ENCODE measurements at regions not wholly inside any gene's neighbourhood (a gene's known extent, or its start where the extent isn't known, plus 50 kb on each side); places are given as distances from the start of the nearest gene placed in this dataset.
"Not testable (repeated sequence)": the region's sequence is repeated elsewhere in the genome, so short reads cannot be mapped to it uniquely, and the experiment has no call there.

GRCh38 chr7:10643545-10643944, 330.1 kb upstream of the PHF14 start:
- no peaks in the 10 kb centered on the region for H3K4me1 ChIP-seq (ENCODE audit: control insufficient read depth, low read depth, low read length)
- 100% methylated on average over 1 of the region's 2 CpGs for WGBS (ENCODE audit: extremely low coverage, insufficient coverage, low lambda C conversion rate)
- no peak overlapping the region for H3K4ac ChIP-seq (ENCODE audit: low read depth, low read length)
- no peaks in the 10 kb centered on the region for H3K36me3 ChIP-seq (ENCODE audit: control insufficient read depth, insufficient read depth, low read length)
- no peak overlapping the region for H3K56ac ChIP-seq (ENCODE audit: low read length)
- H3K79me2 ChIP-seq (ENCODE audit: control insufficient read depth, insufficient read depth, low read length), result no peaks in the 10 kb centered on the region
- no peak overlapping the region for H2BK5ac ChIP-seq (ENCODE audit: low read length)
- H4K5ac ChIP-seq (ENCODE audit: low read length), result no peak overlapping the region
- H3K79me1 ChIP-seq (ENCODE audit: low read length), result no peaks in the 10 kb centered on the region
- no peak overlapping the region for H3K27ac ChIP-seq (ENCODE audit: low read depth, low read length)
- no peak overlapping the region for H3K23ac ChIP-seq (ENCODE audit: low read length)
- no peak overlapping the region for H3K18ac ChIP-seq (ENCODE audit: low read length)
- no peak overlapping the region for H3K9ac ChIP-seq (ENCODE audit: low read length)
- no peak for DNase-seq
- no peak overlapping the region for H3K4me2 ChIP-seq (ENCODE audit: low read length)
- no peak overlapping the region for H4K8ac ChIP-seq (ENCODE audit: low read depth, low read length)
- H2BK120ac ChIP-seq (ENCODE audit: low read depth, low read length), result no peak overlapping the region
- H2BK15ac ChIP-seq (replicated peaks; ENCODE audit: low read depth), result no peak overlapping the region
- no peaks in the 10 kb centered on the region for H3K27me3 ChIP-seq (ENCODE audit: insufficient read depth, low read length, poor library complexity)
- no peak overlapping the region for H3K4me3 ChIP-seq (ENCODE audit: low read length)
- H2AK5ac ChIP-seq (ENCODE audit: low read length), result no peak overlapping the region

GRCh38 chr7:10644849-10645248, 328.8 kb upstream of the PHF14 start:
- no peak overlapping the region for H3K56ac ChIP-seq (ENCODE audit: low read length)
- H3K23ac ChIP-seq (ENCODE audit: low read length), result no peak overlapping the region
- H3K36me3 ChIP-seq (ENCODE audit: control insufficient read depth, insufficient read depth, low read length), result no peaks in the 10 kb centered on the region
- H3K79me2 ChIP-seq (ENCODE audit: control insufficient read depth, insufficient read depth, low read length), result no peaks in the 10 kb centered on the region
- no peak overlapping the region for H4K5ac ChIP-seq (ENCODE audit: low read length)
- no peaks in the 10 kb centered on the region for H3K79me1 ChIP-seq (ENCODE audit: low read length)
- H3K4me1 ChIP-seq (ENCODE audit: control insufficient read depth, low read depth, low read length), result no peaks in the 10 kb centered on the region
- H2BK120ac ChIP-seq (ENCODE audit: low read depth, low read length), result no peak overlapping the region
- H3K27ac ChIP-seq (ENCODE audit: low read depth, low read length), result no peak overlapping the region
- H3K4ac ChIP-seq (ENCODE audit: low read depth, low read length), result no peak overlapping the region
- H2BK5ac ChIP-seq (ENCODE audit: low read length), result no peak overlapping the region
- H2BK15ac ChIP-seq (replicated peaks; ENCODE audit: low read depth), result no peak overlapping the region
- H3K27me3 ChIP-seq (ENCODE audit: insufficient read depth, low read length, poor library complexity), result no peaks in the 10 kb centered on the region
- H3K18ac ChIP-seq (ENCODE audit: low read length), result no peak overlapping the region
- H3K4me2 ChIP-seq (ENCODE audit: low read length), result no peak overlapping the region
- no peak overlapping the region for H3K4me3 ChIP-seq (ENCODE audit: low read length)
- no peak overlapping the region for H4K8ac ChIP-seq (ENCODE audit: low read depth, low read length)
- no peak overlapping the region for H2AK5ac ChIP-seq (ENCODE audit: low read length)
- H3K9ac ChIP-seq (ENCODE audit: low read length), result no peak overlapping the region
- WGBS (ENCODE audit: extremely low coverage, insufficient coverage, low lambda C conversion rate), result no CpG with 5 or more reads among the region's 3 CpGs
- DNase-seq, result no peak

GRCh38 chr7:10646194-10646593, 327.5 kb upstream of the PHF14 start:
- Histone ChIP-seq H2AK5ac (ENCODE audit: low read length) (no peak overlapping the region), H4K5ac (ENCODE audit: low read length) (no peak overlapping the region), H3K56ac (ENCODE audit: low read length) (no peak overlapping the region), H2BK15ac (replicated peaks; ENCODE audit: low read depth) (no peak overlapping the region), H3K27me3 (ENCODE audit: insufficient read depth, low read length, poor library complexity) (no peaks in the 10 kb centered on the region), H3K27ac (ENCODE audit: low read depth, low read length) (no peak overlapping the region), H3K79me2 (ENCODE audit: control insufficient read depth, insufficient read depth, low read length) (no peaks in the 10 kb centered on the region), H3K36me3 (ENCODE audit: control insufficient read depth, insufficient read depth, low read length) (no peaks in the 10 kb centered on the region), H3K79me1 (ENCODE audit: low read length) (no peaks in the 10 kb centered on the region), H2BK5ac (ENCODE audit: low read length) (no peak overlapping the region), H3K9ac (ENCODE audit: low read length) (no peak overlapping the region), H3K4me2 (ENCODE audit: low read length) (no peak overlapping the region), H3K4me3 (ENCODE audit: low read length) (no peak overlapping the region), H3K4ac (ENCODE audit: low read depth, low read length) (no peak overlapping the region), H2BK120ac (ENCODE audit: low read depth, low read length) (no peak overlapping the region), H3K4me1 (ENCODE audit: control insufficient read depth, low read depth, low read length) (no peaks in the 10 kb centered on the region), H3K23ac (ENCODE audit: low read length) (no peak overlapping the region), H3K18ac (ENCODE audit: low read length) (no peak overlapping the region), H4K8ac (ENCODE audit: low read depth, low read length) (no peak overlapping the region)
- no CpG with 5 or more reads among the region's 5 CpGs for WGBS (ENCODE audit: extremely low coverage, insufficient coverage, low lambda C conversion rate)
- no peak for DNase-seq

- Histone ChIP-seq H2AK5ac (ENCODE audit: low read length) (no peak overlapping the region), H2BK15ac (replicated peaks; ENCODE audit: low read depth) (no peak overlapping the region), H3K79me2 (ENCODE audit: control insufficient read depth, insufficient read depth, low read length) (no peaks in the 10 kb centered on the region), H3K4me2 (ENCODE audit: low read length) (no peak overlapping the region), H3K4me1 (ENCODE audit: control insufficient read depth, low read depth, low read length) (no peaks in the 10 kb centered on the region), H3K9ac (ENCODE audit: low read length) (no peak overlapping the region), H3K27me3 (ENCODE audit: insufficient read depth, low read length, poor library complexity) (no peaks in the 10 kb centered on the region), H2BK120ac (ENCODE audit: low read depth, low read length) (no peak overlapping the region), H3K36me3 (ENCODE audit: control insufficient read depth, insufficient read depth, low read length) (no peaks in the 10 kb centered on the region), H3K79me1 (ENCODE audit: low read length) (no peaks in the 10 kb centered on the region), H3K56ac (ENCODE audit: low read length) (no peak overlapping the region), H3K23ac (ENCODE audit: low read length) (no peak overlapping the region), H3K4ac (ENCODE audit: low read depth, low read length) (no peak overlapping the region), H3K27ac (ENCODE audit: low read depth, low read length) (no peak overlapping the region), H4K5ac (ENCODE audit: low read length) (no peak overlapping the region), H2BK5ac (ENCODE audit: low read length) (no peak overlapping the region), H3K4me3 (ENCODE audit: low read length) (no peak overlapping the region), H3K18ac (ENCODE audit: low read length) (no peak overlapping the region), H4K8ac (ENCODE audit: low read depth, low read length) (no peak overlapping the region)
- DNase-seq, result no peak
- WGBS (ENCODE audit: extremely low coverage, insufficient coverage, low lambda C conversion rate), result no CpG with 5 or more reads among the region's 5 CpGs
These were observed 325.4 kb upstream of the PHF14 start for GRCh38 chr7:10648289-10648688.

- H3K27me3 ChIP-seq (ENCODE audit: insufficient read depth, low read length, poor library complexity); H3K79me2 ChIP-seq (ENCODE audit: control insufficient read depth, insufficient read depth, low read length); H3K23ac ChIP-seq (ENCODE audit: low read length); H3K4me1 ChIP-seq (ENCODE audit: control insufficient read depth, low read depth, low read length); H4K5ac ChIP-seq (ENCODE audit: low read length); H3K18ac ChIP-seq (ENCODE audit: low read length); H3K79me1 ChIP-seq (ENCODE audit: low read length); H3K56ac ChIP-seq (ENCODE audit: low read length); H2BK5ac ChIP-seq (ENCODE audit: low read length); H3K9ac ChIP-seq (ENCODE audit: low read length); H2BK120ac ChIP-seq (ENCODE audit: low read depth, low read length); H2BK15ac ChIP-seq (replicated peaks; ENCODE audit: low read depth); H3K4me2 ChIP-seq (ENCODE audit: low read length); H2AK5ac ChIP-seq (ENCODE audit: low read length); H3K36me3 ChIP-seq (ENCODE audit: control insufficient read depth, insufficient read depth, low read length); H4K8ac ChIP-seq (ENCODE audit: low read depth, low read length); DNase-seq; H3K4me3 ChIP-seq (ENCODE audit: low read length); H3K27ac ChIP-seq (ENCODE audit: low read depth, low read length): not testable (repeated sequence)
- peak overlapping the region; percentile 36 for H3K4ac ChIP-seq (ENCODE audit: low read depth, low read length)
- WGBS (ENCODE audit: extremely low coverage, insufficient coverage, low lambda C conversion rate), result no CpG with 5 or more reads among the region's 7 CpGs
These were observed 324.6 kb upstream of the PHF14 start for GRCh38 chr7:10649120-10649519.

GRCh38 chr7:10655031-10655430, 318.6 kb upstream of the PHF14 start:
- Histone ChIP-seq H3K27me3 (ENCODE audit: insufficient read depth, low read length, poor library complexity) (no peaks in the 10 kb centered on the region), H3K56ac (ENCODE audit: low read length) (no peak overlapping the region), H2BK15ac (replicated peaks; ENCODE audit: low read depth) (no peak overlapping the region), H3K4me1 (ENCODE audit: control insufficient read depth, low read depth, low read length) (no peaks in the 10 kb centered on the region), H3K36me3 (ENCODE audit: control insufficient read depth, insufficient read depth, low read length) (no peaks in the 10 kb centered on the region), H2AK5ac (ENCODE audit: low read length) (no peak overlapping the region), H3K4ac (ENCODE audit: low read depth, low read length) (no peak overlapping the region), H3K9ac (ENCODE audit: low read length) (no peak overlapping the region), H3K23ac (ENCODE audit: low read length) (no peak overlapping the region), H3K79me2 (ENCODE audit: control insufficient read depth, insufficient read depth, low read length) (no peaks in the 10 kb centered on the region), H2BK5ac (ENCODE audit: low read length) (no peak overlapping the region), H2BK120ac (ENCODE audit: low read depth, low read length) (no peak overlapping the region), H3K4me3 (ENCODE audit: low read length) (no peak overlapping the region), H4K5ac (ENCODE audit: low read length) (no peak overlapping the region), H3K4me2 (ENCODE audit: low read length) (no peak overlapping the region), H4K8ac (ENCODE audit: low read depth, low read length) (no peak overlapping the region), H3K27ac (ENCODE audit: low read depth, low read length) (no peak overlapping the region), H3K79me1 (ENCODE audit: low read length) (no peaks in the 10 kb centered on the region), H3K18ac (ENCODE audit: low read length) (no peak overlapping the region)
- DNase-seq, result no peak
- no CpG with 5 or more reads among the region's 1 CpG for WGBS (ENCODE audit: extremely low coverage, insufficient coverage, low lambda C conversion rate)
